ENCODE measurements at regions not wholly inside any gene's neighbourhood (a gene's known extent, or its start where the extent isn't known, plus 50 kb on each side); places are given as distances from the start of the nearest gene placed in this dataset.
A peak's percentile ranks its signal among the peaks of the same experiment; 100 is the strongest.
"Not testable (repeated sequence)": the region's sequence is repeated elsewhere in the genome, so short reads cannot be mapped to it uniquely, and the experiment has no call there.

DNA sequence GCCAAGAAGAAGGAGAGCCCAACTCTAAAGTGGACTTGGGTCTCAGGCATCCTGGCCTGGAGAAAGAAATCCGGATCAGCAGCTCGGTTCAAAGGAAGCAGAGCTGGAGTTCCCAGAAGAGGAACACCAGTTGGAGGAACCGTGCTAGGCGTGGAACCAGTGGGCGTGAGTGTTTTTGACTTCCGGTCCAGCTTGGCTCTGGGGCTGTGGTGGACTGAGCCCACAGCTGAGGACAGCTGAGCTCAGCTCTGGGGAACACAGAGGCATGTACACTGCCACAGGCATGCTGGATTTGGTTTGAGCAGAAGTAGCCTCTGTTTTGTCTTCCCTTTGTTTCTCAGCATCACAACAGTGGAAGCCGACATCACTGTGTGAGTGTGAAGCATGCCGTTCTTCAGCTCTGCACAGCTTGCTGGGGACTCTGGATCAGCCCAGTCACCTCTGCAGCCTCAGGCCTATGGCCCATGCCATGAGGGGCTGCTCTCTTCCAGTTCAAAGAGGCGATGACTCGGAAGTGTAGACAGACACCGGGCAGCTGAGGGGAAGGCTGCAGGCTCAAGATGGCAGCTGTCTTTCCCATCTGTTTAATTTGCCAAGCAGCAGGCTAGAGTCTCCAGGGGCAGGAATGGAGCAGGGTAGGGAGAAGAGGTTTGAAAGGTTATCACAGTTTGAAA, 185.8 kb upstream of the UBE3A start:
- DNase-seq, result no peak

DNA sequence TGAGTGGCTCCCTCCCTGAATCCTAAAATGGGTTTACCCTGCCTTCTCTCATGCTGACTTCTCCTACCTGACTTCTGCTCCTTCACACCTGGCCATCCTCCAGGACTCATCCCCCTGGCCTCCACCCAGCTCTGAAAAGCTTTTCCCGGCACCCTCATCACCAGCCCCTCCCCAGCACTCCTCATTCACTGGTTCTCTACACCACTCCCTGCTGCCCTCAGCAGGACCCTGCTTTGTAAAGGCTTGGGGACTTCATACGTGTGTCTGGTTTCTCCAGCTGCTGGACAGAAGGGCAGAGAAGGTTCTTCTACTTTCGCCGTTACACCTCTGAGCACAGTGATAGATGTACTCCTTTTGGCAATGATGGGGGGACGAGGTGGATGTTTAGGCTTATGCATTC, 184.9 kb upstream of the UBE3A start:
- no peak for DNase-seq

DNA sequence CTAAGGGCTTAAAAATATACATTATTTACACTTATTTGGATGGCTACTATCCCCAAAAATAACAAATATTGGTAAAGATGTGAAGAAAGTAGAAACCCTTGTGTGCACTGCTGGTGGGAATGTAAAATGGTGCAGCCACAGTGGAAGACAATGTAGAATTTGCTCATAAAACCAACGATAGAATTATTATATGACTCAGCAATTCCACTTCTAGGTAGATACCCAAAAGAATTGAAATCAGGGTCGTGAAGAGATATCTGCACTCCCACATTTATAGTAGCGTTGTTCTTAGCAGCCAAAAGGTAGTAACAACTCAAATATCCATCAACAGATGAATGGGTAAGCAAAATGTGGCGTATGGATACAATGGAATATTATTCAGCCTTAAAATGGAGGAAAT, 181.6 kb upstream of the UBE3A start:
- DNase-seq, result no peak

GRCh38 chr15:25619761-25620160, 180.9 kb upstream of the UBE3A start:
- no peak for DNase-seq

GRCh38 chr15:25619076-25619475, 180.3 kb upstream of the UBE3A start:
- DNase-seq, result no peak

GRCh38 chr15:25618161-25618560, 179.3 kb upstream of the UBE3A start:
- no peak for DNase-seq

DNA sequence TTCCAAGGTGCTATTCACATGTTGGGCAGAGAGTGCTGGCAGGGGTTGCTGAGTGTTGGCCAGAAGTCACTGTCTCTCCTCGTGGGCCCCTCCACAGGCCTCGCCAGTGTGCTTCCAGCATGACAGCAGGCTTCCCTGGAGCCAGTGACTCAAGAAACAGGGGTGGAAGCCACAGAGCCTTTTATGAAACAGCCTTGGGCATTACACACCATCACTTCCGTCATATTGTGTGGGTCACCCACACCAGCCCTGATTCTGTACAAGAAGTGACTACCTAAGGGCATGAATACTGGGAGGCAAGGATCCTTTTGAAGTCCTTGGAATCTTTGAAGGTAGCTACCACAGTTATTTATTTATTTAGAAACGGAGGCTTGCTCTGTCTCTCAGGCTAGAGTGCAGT, 177.6 kb upstream of the UBE3A start:
- no peak for DNase-seq

DNA sequence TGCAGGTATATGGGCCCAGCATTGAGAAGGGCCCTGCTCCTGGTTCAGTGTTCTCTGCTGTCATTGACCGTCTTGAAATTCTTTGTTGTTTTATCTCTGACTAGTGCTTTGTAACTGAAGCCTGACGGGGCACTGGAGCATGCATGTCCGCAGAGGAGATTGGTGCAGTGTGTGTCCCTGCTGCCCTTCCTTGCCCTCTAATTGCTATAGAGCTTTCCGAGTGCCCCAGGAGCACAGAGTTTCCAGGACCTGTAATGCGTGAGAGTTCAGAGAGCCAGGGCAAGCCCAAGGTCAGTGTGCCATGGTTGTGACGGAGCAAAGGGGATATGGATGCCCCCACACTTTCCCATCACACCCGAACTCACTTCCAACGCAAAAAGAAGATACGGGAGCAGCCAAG, 174.3 kb upstream of the UBE3A start:
- no peak for DNase-seq

- peak; percentile 39 for DNase-seq
Measured at GRCh38 chr15:25611603-25612002, 172.8 kb upstream of the UBE3A start.

DNA sequence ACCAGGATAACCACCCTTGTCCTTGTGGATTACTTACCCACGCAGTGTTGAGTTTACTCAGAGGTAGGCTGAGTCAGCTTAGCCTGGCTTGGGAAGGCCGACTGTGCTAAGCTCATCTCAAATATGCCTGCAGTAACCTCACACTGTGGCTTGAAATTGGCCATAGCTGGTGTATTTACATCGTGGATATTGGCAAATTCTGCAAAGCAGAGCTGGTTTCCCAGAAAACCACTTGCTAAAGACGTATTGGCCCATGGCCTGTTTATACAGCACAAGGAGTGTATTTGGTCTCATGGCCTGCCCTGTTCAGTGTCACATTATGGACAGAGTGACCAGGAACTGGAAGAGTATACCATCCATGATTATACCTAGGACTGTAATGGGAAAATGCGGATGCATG, 170.5 kb upstream of the UBE3A start:
- DNase-seq, result no peak

DNA sequence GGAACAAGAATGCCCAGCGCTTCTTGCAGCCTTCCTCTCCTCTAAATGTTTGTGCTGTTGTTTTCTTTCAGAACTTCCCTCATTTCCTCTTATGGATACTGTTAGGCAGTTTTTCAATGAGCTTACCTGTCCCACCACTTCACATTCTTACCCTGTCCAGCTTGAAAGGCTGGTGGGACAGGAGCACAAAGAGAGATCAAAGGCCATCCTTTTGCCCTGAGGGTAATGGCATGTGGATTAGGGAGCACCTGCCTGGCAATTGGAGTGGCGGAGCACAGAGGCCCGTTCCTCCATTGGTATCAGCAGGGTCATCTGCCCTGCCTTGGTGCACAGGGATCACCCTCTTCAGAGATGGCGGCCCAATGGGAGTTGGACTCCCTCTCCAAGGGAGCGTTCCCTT, 170.1 kb upstream of the UBE3A start:
- no peak for DNase-seq

DNA sequence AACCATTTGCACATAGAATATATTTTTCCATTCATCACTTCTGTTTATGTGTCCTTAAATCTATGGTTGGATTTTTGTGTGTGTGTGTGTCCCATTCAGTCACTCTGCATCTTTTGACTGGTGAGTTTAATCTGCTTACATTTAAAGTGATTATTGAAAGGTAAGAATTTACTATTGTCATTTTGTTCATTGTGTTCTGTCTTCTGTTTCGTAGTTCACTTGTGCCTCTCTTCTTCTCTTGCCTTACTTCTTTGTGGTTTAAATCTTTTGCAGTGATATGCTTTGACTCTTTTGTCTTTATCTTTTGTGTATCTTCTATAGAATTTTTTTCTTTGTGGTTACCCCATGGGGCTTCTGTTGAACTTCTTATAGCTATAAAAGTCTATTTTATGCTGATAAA, 166.3 kb upstream of the UBE3A start:
- DNase-seq, result no peak

- no peak for DNase-seq
Measured at GRCh38 chr15:25600751-25601150, 161.9 kb upstream of the UBE3A start.

DNA sequence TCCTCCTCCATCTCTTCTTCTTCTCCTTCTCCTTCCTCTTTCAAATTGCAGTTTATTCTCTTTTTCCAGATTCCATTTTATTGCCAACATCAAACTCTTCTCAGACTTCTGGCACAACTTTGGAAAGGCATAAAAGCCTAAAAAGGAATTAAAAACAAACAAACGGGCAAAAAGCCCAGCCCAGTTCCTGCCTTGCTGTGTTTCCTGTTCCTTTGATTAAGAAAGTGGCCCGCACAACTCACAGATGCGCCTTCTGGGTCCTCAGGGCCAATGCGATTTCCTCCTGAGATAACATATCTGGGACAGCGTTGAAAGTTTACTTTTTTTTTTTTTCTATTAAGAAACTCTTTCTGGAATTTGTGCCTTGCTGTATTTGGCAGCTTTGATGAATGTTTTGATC, 158.7 kb upstream of the UBE3A start:
- DNase-seq, result no peak

GRCh38 chr15:25596644-25597562, 158.1 kb upstream of the UBE3A start:
- no peak for DNase-seq

GRCh38 chr15:25587616-25588340, 149.0 kb upstream of the UBE3A start:
- no peak for DNase-seq

- no peak for DNase-seq
Measured at GRCh38 chr15:25582886-25583285, 144.1 kb upstream of the UBE3A start.

- no peak for DNase-seq
Measured at GRCh38 chr15:25579127-25579526, 140.3 kb upstream of the UBE3A start.

GRCh38 chr15:25572191-25572590, 133.4 kb upstream of the UBE3A start:
- no peak for DNase-seq

DNA sequence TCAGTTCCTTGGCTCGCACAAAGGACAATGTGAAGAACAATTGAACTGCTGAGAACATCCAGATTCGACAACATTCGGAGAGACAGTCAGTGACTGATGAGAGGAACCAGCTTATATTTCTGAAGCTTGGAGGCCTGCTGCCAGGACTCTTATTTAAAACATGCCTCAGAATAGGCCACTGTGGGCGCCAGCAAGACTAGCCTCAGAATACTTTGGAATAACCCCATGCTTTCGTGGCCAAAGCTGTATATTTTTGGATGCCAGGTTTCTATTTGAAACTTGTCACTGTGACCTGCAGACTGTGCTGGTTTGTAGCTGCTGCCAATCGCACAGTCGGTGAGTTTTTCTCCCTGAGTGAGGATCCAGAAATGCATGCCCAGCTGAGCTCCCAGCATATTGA, 129.9 kb upstream of the UBE3A start:
- DNase-seq, result no peak

GRCh38 chr15:25566545-25566944, 127.7 kb upstream of the UBE3A start:
- DNase-seq, result not testable (repeated sequence)

DNA sequence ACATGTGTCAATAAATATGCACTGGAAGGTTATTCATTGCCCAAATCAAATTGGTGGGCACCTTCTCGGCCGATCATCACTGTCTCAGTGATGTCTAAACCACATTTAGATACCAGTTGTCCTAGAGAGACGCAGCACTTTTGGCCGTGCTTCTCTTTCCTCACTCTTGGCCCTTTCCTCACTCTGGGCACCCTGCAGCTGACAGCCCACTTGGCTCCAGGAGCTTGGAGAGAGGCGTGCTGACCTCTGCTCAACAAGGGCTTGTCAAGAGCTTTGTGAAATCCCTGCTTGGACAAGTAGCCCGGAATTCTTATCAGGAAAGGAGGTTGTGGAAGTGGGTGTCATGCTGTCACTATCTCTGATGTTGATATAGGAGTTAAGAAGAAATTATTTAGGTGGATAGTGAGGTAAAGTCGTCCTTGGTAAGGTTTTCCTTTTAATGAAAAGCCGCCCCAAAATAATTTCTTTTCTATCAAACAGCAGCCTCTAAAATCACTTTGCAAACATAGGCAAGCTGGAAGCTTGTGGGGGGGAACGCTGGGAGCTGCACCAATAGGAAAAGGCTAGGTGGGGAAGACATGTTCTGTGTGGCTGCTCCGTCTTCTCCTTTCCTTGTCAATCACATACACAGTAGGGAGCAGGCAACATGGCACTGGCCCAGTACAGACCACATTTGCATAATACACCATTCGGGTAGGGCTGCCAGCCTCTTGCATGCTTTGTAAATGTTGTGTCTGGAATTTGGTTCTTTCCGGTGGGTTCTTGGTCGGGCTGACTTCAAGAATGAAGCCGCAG, 126.8 kb upstream of the UBE3A start:
- no peak for DNase-seq

DNA sequence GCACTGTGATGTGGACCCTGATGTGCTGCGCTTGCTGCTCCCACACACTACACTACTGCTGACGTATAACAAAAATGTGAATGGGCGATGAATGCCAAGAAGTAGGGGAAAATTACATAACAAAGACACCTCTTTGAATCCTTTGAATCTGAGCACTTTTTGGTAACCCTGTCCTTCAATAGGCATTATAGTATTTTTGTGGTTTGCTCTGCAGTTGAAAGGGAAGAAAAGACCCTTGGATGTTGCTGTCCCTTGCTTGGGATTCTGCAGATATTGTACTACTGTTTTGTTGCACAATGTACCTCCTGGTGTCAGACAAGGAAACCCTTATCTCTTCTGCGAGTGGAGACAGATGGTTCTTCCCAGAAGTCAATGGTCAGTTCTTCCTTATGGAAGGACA, 124.8 kb upstream of the UBE3A start:
- no peak for DNase-seq
